ENCODE measurements at regions not wholly inside any gene's neighbourhood (a gene's known extent, or its start where the extent isn't known, plus 50 kb on each side); places are given as distances from the start of the nearest gene placed in this dataset.
"Not testable (repeated sequence)": the region's sequence is repeated elsewhere in the genome, so short reads cannot be mapped to it uniquely, and the experiment has no call there.

DNA sequence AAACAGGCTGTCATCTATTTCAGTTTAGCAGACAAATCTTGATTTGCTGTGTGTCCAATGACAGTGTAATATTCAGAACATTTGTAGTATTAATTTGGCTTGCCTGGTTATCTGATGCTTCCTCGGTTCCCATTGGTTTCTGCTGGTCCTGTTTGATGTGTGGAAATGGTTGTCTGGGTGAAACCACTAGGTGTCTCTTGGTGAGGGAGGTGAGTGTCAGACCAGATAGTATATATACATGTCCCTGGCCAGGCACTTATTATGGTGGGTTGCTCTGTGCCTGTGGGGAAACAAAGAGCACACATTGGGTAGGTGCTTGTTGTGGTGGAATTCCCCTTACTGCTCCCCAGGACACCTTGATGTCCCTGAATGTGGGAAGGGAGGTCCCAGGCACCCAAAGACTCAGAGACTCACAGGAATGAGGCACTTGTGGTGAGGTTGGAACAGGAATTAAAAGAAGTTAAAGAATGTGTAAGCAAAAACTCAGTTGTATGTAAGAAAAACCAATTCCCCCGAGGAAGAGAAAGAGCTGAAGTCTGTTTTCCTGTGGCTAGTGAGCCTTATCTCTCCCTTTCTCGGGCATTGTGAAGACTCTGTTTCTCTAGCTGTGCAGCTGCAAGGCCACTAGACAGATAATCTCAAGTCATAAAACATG, 1519.1 kb downstream of the BRINP3 start:
- no peak for DNase-seq

GRCh38 chr1:188986745-188987417, 1490.8 kb downstream of the BRINP3 start:
- no peak for DNase-seq

- DNase-seq = no peak
Observed at GRCh38 chr1:188988589-188988988, 1489.1 kb downstream of the BRINP3 start.

DNA sequence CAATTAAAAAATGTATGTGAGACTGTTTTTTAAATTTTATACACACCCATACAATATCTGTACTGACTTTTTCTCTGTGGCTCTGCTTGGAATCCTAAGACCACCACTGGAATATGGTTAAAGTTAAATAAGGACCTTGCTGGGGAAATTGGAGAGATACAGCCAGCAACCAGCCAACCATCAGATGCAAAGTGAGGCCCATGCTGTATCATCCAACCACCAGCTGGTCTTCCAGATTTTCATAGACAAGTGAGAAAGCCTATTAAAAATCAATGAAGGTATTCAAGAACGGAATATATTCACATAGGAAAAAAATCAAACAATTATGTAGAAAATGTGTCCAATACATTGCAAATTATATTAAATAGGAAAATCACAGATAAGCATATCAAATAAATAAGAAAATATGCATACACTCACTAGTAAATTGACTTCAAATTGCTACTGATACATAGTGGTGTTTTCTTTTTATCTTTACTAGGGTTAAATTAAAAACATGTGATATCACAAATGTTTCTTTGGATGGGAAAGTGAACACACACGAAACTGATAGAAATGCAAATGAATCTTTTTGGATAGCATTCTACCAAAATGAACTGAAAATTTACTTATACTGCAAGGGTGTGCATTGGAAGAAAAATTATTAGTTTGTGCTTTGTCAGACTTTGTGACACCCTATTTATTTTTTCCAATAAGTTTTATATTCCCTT, 1486.3 kb downstream of the BRINP3 start:
- no peak for DNase-seq

- DNase-seq = no peak
Observed at GRCh38 chr1:189007824-189008223, 1469.8 kb downstream of the BRINP3 start.

DNA sequence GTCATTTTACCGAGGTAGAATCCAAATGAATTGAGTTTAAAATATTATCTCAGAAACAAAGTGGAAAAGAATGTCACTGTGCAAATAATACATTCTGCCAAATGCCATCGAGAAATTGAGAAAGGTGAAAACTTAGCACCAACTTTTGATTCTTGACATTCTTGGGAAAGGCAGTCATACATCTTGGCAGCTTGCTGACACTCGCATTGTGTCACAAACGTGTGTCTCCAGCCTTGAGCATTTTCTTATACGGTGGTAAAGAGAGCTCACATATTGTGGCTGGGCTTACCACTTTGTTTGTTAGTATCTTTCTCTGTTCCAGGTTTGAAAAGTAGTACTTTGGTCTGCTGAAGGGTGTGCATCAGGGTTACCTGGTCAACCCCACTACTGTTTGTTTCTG, 1456.1 kb downstream of the BRINP3 start:
- DNase-seq = no peak

DNA sequence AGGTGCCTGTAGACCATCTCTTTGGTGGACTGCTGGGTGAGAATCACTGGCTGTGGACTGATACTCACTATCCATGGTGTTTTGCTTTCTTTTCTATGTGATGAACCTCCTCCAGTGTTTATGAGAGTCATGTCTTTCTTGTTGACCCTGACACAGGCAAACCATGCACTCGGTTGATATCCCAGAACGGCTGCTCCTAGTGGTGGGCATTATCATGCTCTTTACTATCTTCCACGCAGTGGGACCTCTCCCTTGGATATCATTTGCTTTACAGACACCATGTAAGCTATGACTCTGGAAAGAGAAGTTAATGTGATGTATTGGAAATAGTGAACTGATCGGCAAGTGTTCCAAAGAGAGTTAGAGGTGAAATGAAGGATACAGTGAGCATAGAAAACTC, 1455.6 kb downstream of the BRINP3 start:
- DNase-seq = no peak

- no peak for DNase-seq
Observed at GRCh38 chr1:189027512-189027911, 1450.2 kb downstream of the BRINP3 start.

GRCh38 chr1:189033169-189033568, 1444.5 kb downstream of the BRINP3 start:
- no peak for DNase-seq

DNA sequence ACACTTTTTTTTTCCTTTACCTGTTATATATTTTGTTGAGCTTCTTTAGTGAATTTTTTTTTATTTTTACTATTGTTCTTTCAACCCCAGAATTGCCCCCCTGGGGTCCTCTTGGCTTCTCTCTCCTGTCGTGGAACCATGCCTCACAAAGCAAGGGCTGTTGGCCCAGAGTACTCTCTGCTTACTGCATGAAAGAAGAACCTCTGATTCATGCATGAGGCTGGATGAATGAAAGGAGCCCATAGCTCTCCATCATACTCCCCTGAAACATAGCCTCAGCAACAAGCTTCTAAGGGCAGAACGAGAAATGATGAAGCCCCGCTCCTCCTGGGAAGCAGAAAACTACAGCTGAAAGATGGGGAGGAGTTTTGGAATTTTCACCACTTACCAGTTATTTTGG, 1441.0 kb downstream of the BRINP3 start:
- no peak for DNase-seq

GRCh38 chr1:189046127-189046526, 1431.5 kb downstream of the BRINP3 start:
- no peak for DNase-seq

DNA sequence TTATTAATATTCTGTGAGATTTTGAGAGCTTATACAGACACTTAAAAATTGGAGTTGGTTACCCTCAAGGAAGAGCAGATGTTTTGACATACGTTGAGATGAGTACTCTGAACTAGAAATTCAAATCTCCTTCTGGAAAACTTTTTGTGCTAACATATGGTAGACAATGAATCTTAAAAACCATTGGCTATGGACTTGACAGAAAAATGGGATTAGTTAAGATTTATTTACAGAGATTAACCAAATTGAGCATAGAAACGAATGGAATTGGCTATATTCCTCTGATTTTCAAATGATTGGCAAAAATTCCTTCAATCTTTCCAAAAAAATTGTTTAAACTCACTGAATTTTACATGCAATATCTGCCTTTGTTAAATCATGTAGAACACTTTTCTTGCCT, 1392.9 kb downstream of the BRINP3 start:
- DNase-seq = no peak

- no peak for DNase-seq
Observed at GRCh38 chr1:189103956-189104355, 1373.7 kb downstream of the BRINP3 start.

GRCh38 chr1:189117072-189117770, 1360.4 kb downstream of the BRINP3 start:
- DNase-seq = no peak

- DNase-seq = no peak
Observed at GRCh38 chr1:189121941-189122340, 1355.7 kb downstream of the BRINP3 start.

GRCh38 chr1:189125694-189126093, 1352.0 kb downstream of the BRINP3 start:
- DNase-seq = no peak

DNA sequence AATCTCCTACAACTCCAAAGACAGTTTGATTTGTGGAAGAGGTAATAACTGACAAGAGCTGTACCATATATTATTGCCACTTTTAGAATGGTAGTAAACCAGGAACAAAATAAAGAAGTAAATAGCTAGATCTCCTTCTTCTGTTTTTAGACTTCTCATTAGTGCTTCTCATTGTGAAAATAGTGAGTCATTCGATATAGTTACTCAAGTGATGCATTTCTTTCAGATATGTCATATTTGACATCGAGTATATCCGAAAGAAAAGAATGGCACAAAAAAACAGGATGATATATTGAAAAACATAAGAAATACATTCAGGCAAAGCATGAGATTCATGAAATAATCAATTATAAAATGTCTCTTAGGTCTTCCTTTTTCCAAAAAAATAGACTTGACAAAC, 1346.1 kb downstream of the BRINP3 start:
- no peak for DNase-seq

GRCh38 chr1:189139748-189140147, 1337.9 kb downstream of the BRINP3 start:
- DNase-seq = not testable (repeated sequence)

DNA sequence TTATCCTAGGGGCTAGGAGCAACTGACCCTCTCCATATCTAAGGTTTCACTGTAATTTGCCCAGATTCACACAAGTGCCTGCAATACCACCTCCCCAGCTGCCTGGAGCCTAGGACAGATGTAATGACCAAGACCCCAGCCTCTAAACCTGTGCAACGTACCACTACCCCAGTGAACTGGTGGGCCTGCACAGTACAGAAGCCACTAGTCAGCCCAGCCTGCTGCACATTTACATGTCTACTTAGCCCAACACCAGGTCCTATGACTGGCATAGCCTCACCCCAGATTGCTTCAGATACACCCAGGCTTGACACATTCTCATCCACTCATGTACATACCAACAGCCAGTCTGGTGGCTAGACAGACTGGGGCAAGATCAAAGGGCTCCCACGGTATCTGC, 1336.6 kb downstream of the BRINP3 start:
- no peak for DNase-seq

DNA sequence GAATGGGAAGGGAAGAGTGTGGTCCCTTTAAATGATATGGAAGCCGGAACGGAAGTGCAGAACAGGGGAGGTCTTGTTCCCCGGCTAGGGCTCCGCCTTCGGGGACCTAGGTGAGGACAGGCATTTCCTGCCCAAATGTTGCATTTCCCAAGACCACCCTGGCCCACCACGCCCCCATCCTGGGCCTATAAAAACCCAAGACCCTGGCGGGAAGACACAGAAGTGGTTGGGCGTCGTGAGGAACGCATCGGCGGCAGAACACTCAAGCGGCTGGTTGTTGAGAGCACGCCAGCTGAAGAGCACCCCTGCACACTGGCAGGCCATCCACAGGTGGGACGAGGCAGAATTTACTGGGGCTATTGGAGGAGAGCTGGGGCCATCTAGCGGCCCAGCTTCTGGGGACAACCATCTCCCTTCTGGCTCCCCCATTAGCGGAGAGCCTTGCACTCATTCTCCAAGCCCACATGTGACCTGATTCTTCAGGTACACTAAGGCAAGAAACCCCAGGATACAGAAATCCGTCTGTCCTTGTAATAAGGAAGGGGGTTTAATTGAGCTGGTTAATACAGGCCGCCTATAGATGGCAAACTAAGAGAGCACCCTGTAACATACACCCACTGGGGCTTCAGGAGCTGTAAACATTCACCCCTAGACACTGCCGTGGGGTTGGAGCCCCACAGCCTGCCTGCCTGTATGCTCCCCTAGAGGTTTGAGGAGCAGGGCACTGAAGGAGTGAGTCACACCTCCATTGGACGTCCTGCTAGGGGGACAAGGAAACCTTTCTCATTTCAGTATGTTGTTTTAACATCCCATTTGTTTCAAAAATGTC, 1327.9 kb downstream of the BRINP3 start:
- no peak for DNase-seq

GRCh38 chr1:189150624-189151023, 1327.0 kb downstream of the BRINP3 start:
- DNase-seq = no peak

DNA sequence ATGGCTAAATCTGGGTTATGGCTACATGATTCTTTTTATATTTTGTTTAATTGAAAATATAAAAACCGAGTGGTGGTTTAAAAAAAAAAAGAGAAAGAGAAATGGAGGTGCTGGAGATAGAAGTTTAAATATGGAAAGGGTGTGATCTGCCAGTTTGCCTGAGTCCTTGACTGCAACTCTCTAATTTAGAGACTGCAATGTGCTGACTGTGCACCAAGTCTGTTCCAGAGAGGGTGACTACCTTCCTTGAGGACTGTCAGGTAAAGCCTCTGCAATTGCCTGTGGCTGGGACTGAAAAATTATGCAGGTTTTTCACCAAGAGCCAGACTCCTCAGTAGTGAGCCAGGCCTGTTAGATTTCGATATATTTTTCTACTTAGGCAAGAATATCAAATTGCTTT, 1326.3 kb downstream of the BRINP3 start:
- DNase-seq = no peak

GRCh38 chr1:189152685-189153084, 1325.0 kb downstream of the BRINP3 start:
- DNase-seq = no peak

All from central memory CD4-positive, alpha-beta T cell (primary cell).